ENCODE measurements at regions not wholly inside any gene's neighbourhood (a gene's known extent, or its start where the extent isn't known, plus 50 kb on each side); places are given as distances from the start of the nearest gene placed in this dataset.

DNA sequence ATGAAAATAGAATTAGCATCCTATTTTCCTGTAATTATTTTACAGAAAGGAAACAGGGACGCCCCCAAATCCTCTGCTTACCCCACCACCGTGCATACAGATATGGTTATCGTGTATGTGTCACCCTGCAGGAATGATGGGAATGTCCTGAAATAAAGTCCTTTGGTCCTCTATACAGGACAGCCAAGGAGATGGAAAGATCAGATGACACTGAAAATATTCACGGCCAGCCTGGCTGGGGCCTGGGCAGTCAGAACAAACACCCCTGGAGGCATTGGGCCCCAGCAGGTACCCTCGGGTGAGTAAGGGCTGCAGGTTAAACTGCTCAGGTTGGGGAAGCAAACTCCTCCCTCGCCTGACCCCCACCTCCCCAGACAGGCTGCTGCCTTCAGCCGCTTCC, 368.0 kb downstream of the FOXL1 start (continued):
- TF ChIP-seq NFXL1 (IDR thresholded peaks at IDR 0.05; ENCODE audit: borderline replicate concordance) = no peak
- TF ChIP-seq, protein P1, sequence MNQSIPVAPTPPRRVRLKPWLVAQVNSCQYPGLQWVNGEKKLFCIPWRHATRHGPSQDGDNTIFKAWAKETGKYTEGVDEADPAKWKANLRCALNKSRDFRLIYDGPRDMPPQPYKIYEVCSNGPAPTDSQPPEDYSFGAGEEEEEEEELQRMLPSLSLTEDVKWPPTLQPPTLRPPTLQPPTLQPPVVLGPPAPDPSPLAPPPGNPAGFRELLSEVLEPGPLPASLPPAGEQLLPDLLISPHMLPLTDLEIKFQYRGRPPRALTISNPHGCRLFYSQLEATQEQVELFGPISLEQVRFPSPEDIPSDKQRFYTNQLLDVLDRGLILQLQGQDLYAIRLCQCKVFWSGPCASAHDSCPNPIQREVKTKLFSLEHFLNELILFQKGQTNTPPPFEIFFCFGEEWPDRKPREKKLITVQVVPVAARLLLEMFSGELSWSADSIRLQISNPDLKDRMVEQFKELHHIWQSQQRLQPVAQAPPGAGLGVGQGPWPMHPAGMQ (IDR thresholded peaks at IDR 0.05; ENCODE audit: borderline replicate concordance) = no peak
- TF ChIP-seq BCL11A (IDR thresholded peaks at IDR 0.05; ENCODE audit: low read depth, low read length) = no peak
- no peak for TF ChIP-seq FOXM1 (IDR thresholded peaks at IDR 0.05; ENCODE audit: low read depth, low read length)
- no peak for TF ChIP-seq TAF1 (IDR thresholded peaks at IDR 0.05; ENCODE audit: borderline replicate concordance, low read depth, low read length)
- TF ChIP-seq, protein P2, sequence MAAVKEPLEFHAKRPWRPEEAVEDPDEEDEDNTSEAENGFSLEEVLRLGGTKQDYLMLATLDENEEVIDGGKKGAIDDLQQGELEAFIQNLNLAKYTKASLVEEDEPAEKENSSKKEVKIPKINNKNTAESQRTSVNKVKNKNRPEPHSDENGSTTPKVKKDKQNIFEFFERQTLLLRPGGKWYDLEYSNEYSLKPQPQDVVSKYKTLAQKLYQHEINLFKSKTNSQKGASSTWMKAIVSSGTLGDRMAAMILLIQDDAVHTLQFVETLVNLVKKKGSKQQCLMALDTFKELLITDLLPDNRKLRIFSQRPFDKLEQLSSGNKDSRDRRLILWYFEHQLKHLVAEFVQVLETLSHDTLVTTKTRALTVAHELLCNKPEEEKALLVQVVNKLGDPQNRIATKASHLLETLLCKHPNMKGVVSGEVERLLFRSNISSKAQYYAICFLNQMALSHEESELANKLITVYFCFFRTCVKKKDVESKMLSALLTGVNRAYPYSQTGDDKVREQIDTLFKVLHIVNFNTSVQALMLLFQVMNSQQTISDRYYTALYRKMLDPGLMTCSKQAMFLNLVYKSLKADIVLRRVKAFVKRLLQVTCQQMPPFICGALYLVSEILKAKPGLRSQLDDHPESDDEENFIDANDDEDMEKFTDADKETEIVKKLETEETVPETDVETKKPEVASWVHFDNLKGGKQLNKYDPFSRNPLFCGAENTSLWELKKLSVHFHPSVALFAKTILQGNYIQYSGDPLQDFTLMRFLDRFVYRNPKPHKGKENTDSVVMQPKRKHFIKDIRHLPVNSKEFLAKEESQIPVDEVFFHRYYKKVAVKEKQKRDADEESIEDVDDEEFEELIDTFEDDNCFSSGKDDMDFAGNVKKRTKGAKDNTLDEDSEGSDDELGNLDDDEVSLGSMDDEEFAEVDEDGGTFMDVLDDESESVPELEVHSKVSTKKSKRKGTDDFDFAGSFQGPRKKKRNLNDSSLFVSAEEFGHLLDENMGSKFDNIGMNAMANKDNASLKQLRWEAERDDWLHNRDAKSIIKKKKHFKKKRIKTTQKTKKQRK (IDR thresholded peaks at IDR 0.05; ENCODE audit: low read depth, low read length) = no peak
- no peak for TF ChIP-seq NFYB (IDR thresholded peaks at IDR 0.05; ENCODE audit: insufficient read depth, low read depth, low read length)
- no peak for TF ChIP-seq TBL1XR1 (IDR thresholded peaks at IDR 0.05; ENCODE audit: low read depth, low read length)

DNA sequence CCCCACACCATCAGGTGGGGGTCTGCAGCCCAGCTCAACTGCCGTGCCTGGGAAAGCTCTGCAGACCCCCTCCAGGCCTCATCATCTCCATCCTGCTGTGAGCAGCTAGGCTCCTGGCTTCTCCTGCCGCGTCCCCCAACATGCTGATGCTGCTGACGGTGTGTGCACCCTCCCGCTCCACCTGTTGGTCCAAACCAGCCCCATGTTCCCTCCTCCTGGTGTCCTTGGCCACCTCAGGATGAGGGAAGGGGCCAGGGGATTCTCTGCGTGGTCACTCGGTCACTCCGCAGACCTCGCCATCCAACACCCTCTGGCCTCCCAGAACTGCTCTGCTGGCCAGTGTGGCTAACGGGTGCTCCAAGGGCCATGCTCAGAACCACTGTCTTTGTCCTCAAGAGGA, 368.6 kb downstream of the FOXL1 start:
- DNase-seq (ENCODE audit: low read depth, low spot score) (no peak), FAIRE-seq (no peak), ATAC-seq (no peak)
- intact Hi-C loops (cut with micrococcal nuclease; ENCODE audit: unreplicated experiment) (no loop called here), in situ Hi-C loops (cut with MboI) (no loop called here)
- POLR2A ChIA-PET = no interaction called here
- Histone ChIP-seq H2AFZ (ENCODE audit: control insufficient read depth, low read depth, low read length) (no peak overlapping the region), H4K20me1 (ENCODE audit: control insufficient read depth, insufficient read depth) (no peaks in the 10 kb centered on the region), H3K36me3 (ENCODE audit: control insufficient read depth in 2 of 2, insufficient read depth in 2 of 2, low read length in 1 of 2) (no peaks in the 10 kb centered on the region), H3K27ac (ENCODE audit: control insufficient read depth, insufficient read depth) (no peak overlapping the region), H3K79me2 (ENCODE audit: control insufficient read depth, insufficient read depth, low read length) (no peaks in the 10 kb centered on the region), H3K4me2 (ENCODE audit: control insufficient read depth, insufficient read depth) (no peak overlapping the region), H3K4me3 (no peak overlapping the region), H3K4me1 (ENCODE audit: control insufficient read depth, insufficient read depth, low read length) (no peaks in the 10 kb centered on the region), H3K27me3 (replicated peaks in 1 of 2; ENCODE audit: control insufficient read depth in 2 of 2, insufficient read depth in 2 of 2, low read length in 1 of 2) (no peaks in the 10 kb centered on the region), H3K9ac (ENCODE audit: control insufficient read depth, insufficient read depth, low read length) (no peak overlapping the region), H3K9me3 (replicated peaks; ENCODE audit: control insufficient read depth, insufficient read depth, low read length) (no peaks in the 10 kb centered on the region)
- no peak for TF ChIP-seq POLR2AphosphoS5 (IDR thresholded peaks at IDR 0.05; ENCODE audit: low read length)
- TF ChIP-seq TCF7 (IDR thresholded peaks at IDR 0.05; ENCODE audit: borderline replicate concordance) = no peak
- TF ChIP-seq PAX8 (IDR thresholded peaks at IDR 0.05) = no peak
- no peak for TF ChIP-seq RAD51 (IDR thresholded peaks at IDR 0.05)
- TF ChIP-seq POLR2A (IDR thresholded peaks at IDR 0.05; ENCODE audit: low read depth, low read length) = no peak
- TF ChIP-seq NRF1 (conservative IDR thresholded peaks at IDR 0.05; ENCODE audit: low read depth, low read length) = no peak
- no peak for TF ChIP-seq ATF7 (IDR thresholded peaks at IDR 0.05; ENCODE audit: low read depth)
- TF ChIP-seq, protein P2 (IDR thresholded peaks at IDR 0.05; ENCODE audit: low read depth, low read length) = no peak
- TF ChIP-seq PAX5 (IDR thresholded peaks at IDR 0.05; ENCODE audit: borderline replicate concordance, low read depth, low read length) = no peak
- TF ChIP-seq, protein P3, sequence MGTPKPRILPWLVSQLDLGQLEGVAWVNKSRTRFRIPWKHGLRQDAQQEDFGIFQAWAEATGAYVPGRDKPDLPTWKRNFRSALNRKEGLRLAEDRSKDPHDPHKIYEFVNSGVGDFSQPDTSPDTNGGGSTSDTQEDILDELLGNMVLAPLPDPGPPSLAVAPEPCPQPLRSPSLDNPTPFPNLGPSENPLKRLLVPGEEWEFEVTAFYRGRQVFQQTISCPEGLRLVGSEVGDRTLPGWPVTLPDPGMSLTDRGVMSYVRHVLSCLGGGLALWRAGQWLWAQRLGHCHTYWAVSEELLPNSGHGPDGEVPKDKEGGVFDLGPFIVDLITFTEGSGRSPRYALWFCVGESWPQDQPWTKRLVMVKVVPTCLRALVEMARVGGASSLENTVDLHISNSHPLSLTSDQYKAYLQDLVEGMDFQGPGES (IDR thresholded peaks at IDR 0.05) = no peak
- SMC1A ChIA-PET (ENCODE audit: uncharacterized antibody, unreplicated experiment) = no interaction called here
- no TSS peak for BruUV-seq (replicated peaks)
- RAD21 ChIA-PET (ENCODE audit: unreplicated experiment) = no interaction called here
- CTCF ChIA-PET = no interaction called here
- 42% methylated on average over 10 of the region's 10 CpGs for WGBS (ENCODE audit: insufficient coverage, insufficient replicate concordance, low lambda C conversion rate, missing lambda C conversion rate)
